ENCODE measurements at regions not wholly inside any gene's neighbourhood (a gene's known extent, or its start where the extent isn't known, plus 50 kb on each side); places are given as distances from the start of the nearest gene placed in this dataset.

GRCh38 chr20:53846640-53847039, 223.8 kb downstream of the BCAS1 start:
- TF ChIP-seq SP1 (IDR thresholded peaks at IDR 0.05) (no peak), SUZ12 (IDR thresholded peaks at IDR 0.05) (no peak), BHLHE40 (IDR thresholded peaks at IDR 0.05; ENCODE audit: borderline replicate concordance) (no peak), HDGF (IDR thresholded peaks at IDR 0.05; ENCODE audit: borderline replicate concordance) (no peak)
